ENCODE measurements at regions not wholly inside any gene's neighbourhood (a gene's known extent, or its start where the extent isn't known, plus 50 kb on each side); places are given as distances from the start of the nearest gene placed in this dataset.

- no peaks in the 10 kb centered on the region for H3K79me2 ChIP-seq (replicated peaks; ENCODE audit: insufficient read depth)
- peak overlapping the region; percentile 42; the same call in 1 of the 2 replicates for H3K27ac ChIP-seq (ENCODE audit: low read depth)
- peaks cover 30% of the 10 kb centered on the region for H3K27me3 Mint-ChIP-seq (ENCODE audit: insufficient read depth, low read depth, poor library complexity)
- H3K36me3 ChIP-seq (ENCODE audit: insufficient read depth) = no peaks in the 10 kb centered on the region
- TF ChIP-seq CREB1 (CRISPR knock-in tag; IDR thresholded peaks at IDR 0.05; ENCODE audit: low read depth) (no peak), ZNF114 (CRISPR knock-in tag; IDR thresholded peaks at IDR 0.05) (no peak), NANOG (IDR thresholded peaks at IDR 0.05; ENCODE audit: borderline replicate concordance) (no peak), ETS1 (IDR thresholded peaks at IDR 0.05) (no peak), ZNF331 (CRISPR knock-in tag; IDR thresholded peaks at IDR 0.05; ENCODE audit: low read depth) (no peak), JUNB (IDR thresholded peaks at IDR 0.05; ENCODE audit: unreplicated experiment) (no peak), POLR2AphosphoS5 (IDR thresholded peaks at IDR 0.05; ENCODE audit: low read depth) (no peak), EZH2 (IDR thresholded peaks at IDR 0.05; ENCODE audit: low read depth, unreplicated experiment) (no peak), STAT1 (IDR thresholded peaks at IDR 0.05; ENCODE audit: unreplicated experiment) (no peak), EZH2phosphoT487 (IDR thresholded peaks at IDR 0.05; ENCODE audit: unreplicated experiment) (no peak)
- TF ChIP-seq, protein P1, sequence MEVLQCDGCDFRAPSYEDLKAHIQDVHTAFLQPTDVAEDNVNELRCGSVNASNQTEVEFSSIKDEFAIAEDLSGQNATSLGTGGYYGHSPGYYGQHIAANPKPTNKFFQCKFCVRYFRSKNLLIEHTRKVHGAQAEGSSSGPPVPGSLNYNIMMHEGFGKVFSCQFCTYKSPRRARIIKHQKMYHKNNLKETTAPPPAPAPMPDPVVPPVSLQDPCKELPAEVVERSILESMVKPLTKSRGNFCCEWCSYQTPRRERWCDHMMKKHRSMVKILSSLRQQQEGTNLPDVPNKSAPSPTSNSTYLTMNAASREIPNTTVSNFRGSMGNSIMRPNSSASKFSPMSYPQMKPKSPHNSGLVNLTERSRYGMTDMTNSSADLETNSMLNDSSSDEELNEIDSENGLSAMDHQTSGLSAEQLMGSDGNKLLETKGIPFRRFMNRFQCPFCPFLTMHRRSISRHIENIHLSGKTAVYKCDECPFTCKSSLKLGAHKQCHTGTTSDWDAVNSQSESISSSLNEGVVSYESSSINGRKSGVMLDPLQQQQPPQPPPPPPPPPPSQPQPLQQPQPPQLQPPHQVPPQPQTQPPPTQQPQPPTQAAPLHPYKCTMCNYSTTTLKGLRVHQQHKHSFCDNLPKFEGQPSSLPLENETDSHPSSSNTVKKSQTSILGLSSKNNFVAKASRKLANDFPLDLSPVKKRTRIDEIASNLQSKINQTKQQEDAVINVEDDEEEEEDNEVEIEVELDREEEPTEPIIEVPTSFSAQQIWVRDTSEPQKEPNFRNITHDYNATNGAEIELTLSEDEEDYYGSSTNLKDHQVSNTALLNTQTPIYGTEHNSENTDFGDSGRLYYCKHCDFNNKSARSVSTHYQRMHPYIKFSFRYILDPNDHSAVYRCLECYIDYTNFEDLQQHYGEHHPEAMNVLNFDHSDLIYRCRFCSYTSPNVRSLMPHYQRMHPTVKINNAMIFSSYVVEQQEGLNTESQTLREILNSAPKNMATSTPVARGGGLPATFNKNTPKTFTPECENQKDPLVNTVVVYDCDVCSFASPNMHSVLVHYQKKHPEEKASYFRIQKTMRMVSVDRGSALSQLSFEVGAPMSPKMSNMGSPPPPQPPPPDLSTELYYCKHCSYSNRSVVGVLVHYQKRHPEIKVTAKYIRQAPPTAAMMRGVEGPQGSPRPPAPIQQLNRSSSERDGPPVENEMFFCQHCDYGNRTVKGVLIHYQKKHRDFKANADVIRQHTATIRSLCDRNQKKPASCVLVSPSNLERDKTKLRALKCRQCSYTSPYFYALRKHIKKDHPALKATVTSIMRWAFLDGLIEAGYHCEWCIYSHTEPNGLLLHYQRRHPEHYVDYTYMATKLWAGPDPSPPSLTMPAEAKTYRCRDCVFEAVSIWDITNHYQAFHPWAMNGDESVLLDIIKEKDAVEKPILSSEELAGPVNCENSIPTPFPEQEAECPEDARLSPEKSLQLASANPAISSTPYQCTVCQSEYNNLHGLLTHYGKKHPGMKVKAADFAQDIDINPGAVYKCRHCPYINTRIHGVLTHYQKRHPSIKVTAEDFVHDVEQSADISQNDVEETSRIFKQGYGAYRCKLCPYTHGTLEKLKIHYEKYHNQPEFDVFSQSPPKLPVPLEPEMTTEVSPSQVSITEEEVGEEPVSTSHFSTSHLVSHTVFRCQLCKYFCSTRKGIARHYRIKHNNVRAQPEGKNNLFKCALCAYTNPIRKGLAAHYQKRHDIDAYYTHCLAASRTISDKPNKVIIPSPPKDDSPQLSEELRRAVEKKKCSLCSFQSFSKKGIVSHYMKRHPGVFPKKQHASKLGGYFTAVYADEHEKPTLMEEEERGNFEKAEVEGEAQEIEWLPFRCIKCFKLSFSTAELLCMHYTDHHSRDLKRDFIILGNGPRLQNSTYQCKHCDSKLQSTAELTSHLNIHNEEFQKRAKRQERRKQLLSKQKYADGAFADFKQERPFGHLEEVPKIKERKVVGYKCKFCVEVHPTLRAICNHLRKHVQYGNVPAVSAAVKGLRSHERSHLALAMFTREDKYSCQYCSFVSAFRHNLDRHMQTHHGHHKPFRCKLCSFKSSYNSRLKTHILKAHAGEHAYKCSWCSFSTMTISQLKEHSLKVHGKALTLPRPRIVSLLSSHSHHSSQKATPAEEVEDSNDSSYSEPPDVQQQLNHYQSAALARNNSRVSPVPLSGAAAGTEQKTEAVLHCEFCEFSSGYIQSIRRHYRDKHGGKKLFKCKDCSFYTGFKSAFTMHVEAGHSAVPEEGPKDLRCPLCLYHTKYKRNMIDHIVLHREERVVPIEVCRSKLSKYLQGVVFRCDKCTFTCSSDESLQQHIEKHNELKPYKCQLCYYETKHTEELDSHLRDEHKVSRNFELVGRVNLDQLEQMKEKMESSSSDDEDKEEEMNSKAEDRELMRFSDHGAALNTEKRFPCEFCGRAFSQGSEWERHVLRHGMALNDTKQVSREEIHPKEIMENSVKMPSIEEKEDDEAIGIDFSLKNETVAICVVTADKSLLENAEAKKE (CRISPR knock-in tag; IDR thresholded peaks at IDR 0.05) = no peak
- TF ChIP-seq, protein P2, sequence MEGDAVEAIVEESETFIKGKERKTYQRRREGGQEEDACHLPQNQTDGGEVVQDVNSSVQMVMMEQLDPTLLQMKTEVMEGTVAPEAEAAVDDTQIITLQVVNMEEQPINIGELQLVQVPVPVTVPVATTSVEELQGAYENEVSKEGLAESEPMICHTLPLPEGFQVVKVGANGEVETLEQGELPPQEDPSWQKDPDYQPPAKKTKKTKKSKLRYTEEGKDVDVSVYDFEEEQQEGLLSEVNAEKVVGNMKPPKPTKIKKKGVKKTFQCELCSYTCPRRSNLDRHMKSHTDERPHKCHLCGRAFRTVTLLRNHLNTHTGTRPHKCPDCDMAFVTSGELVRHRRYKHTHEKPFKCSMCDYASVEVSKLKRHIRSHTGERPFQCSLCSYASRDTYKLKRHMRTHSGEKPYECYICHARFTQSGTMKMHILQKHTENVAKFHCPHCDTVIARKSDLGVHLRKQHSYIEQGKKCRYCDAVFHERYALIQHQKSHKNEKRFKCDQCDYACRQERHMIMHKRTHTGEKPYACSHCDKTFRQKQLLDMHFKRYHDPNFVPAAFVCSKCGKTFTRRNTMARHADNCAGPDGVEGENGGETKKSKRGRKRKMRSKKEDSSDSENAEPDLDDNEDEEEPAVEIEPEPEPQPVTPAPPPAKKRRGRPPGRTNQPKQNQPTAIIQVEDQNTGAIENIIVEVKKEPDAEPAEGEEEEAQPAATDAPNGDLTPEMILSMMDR (conservative IDR thresholded peaks at IDR 0.05; ENCODE audit: low read depth in 2 of 2) = no peak
- TF ChIP-seq, protein P3, sequence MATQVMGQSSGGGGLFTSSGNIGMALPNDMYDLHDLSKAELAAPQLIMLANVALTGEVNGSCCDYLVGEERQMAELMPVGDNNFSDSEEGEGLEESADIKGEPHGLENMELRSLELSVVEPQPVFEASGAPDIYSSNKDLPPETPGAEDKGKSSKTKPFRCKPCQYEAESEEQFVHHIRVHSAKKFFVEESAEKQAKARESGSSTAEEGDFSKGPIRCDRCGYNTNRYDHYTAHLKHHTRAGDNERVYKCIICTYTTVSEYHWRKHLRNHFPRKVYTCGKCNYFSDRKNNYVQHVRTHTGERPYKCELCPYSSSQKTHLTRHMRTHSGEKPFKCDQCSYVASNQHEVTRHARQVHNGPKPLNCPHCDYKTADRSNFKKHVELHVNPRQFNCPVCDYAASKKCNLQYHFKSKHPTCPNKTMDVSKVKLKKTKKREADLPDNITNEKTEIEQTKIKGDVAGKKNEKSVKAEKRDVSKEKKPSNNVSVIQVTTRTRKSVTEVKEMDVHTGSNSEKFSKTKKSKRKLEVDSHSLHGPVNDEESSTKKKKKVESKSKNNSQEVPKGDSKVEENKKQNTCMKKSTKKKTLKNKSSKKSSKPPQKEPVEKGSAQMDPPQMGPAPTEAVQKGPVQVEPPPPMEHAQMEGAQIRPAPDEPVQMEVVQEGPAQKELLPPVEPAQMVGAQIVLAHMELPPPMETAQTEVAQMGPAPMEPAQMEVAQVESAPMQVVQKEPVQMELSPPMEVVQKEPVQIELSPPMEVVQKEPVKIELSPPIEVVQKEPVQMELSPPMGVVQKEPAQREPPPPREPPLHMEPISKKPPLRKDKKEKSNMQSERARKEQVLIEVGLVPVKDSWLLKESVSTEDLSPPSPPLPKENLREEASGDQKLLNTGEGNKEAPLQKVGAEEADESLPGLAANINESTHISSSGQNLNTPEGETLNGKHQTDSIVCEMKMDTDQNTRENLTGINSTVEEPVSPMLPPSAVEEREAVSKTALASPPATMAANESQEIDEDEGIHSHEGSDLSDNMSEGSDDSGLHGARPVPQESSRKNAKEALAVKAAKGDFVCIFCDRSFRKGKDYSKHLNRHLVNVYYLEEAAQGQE (IDR thresholded peaks at IDR 0.05; ENCODE audit: unreplicated experiment) = no peak
- no peaks in the 10 kb centered on the region for H3K9me3 Mint-ChIP-seq
- no peaks in the 10 kb centered on the region for H4K20me1 ChIP-seq (replicated peaks; ENCODE audit: insufficient read depth)
- H3K4me3 ChIP-seq = 0 out of 2 replicates have a peak overlapping the region, but pooled peaks have one; percentile 11
- peaks cover 9% of the 10 kb centered on the region; the same call in 1 of the 2 replicates for H3F3A ChIP-seq (replicated peaks; ENCODE audit: low read depth)
- peaks cover 26% of the 10 kb centered on the region for H3K4me1 ChIP-seq (ENCODE audit: insufficient read depth)
- H3K9me2 ChIP-seq (ENCODE audit: insufficient read depth) = no peaks in the 10 kb centered on the region
- no peak overlapping the region; the same call in 1 of the 2 replicates for H3K27ac Mint-ChIP-seq
- peaks cover 26% of the 10 kb centered on the region for H3K27me3 ChIP-seq (ENCODE audit: insufficient read depth)
- no peaks in the 10 kb centered on the region for H3K36me3 Mint-ChIP-seq (ENCODE audit: low read depth)
- H2AFZ ChIP-seq = peak overlapping the region; percentile 79
- ATAC-seq (peak; percentile 15), DNase-seq (ENCODE audit: low spot score) (peak; percentile 42)
- peaks cover 38% of the 10 kb centered on the region for H3K4me1 Mint-ChIP-seq
- 0 out of 2 replicates have a peak overlapping the region, but pooled peaks have one; percentile 58 for H3K4me2 ChIP-seq
- H3K4me3 Mint-ChIP-seq = no peak overlapping the region
These were observed 54.6 kb upstream of the WNT7B start for GRCh38 chr22:46031557-46031956.

Data from GM23338 (cell line).